ENCODE measurements at regions not wholly inside any gene's neighbourhood (a gene's known extent, or its start where the extent isn't known, plus 50 kb on each side); places are given as distances from the start of the nearest gene placed in this dataset.

GRCh38 chr1:172845371-172845770, 186.5 kb downstream of the FASLG start:
- no peak for TF ChIP-seq EZH2 (IDR thresholded peaks at IDR 0.05; ENCODE audit: borderline replicate concordance, low read length)
- no peak for TF ChIP-seq CTCF (IDR thresholded peaks at IDR 0.05; ENCODE audit: low read length)
